OCI-LY1 (cell line): ENCODE measurements at regions not wholly inside any gene's neighbourhood (a gene's known extent, or its start where the extent isn't known, plus 50 kb on each side); places are given as distances from the start of the nearest gene placed in this dataset.

Source experiments
- H2AFZ ChIP-seq: fragments of 200-600 bp; sonication (generic), shearing (Covaris generic); 2 replicates; pipeline ENCODE4 v1.6.0; 2014; ENCODE audit warnings: antibody characterized with exemption, mild to moderate bottlenecking, low read length
- H3F3A ChIP-seq: fragments of 200-600 bp; sonication (generic), shearing (Covaris generic); 2 replicates; pipeline ENCODE4 v1.6.0; 2014; ENCODE audit warnings: mild to moderate bottlenecking, antibody characterized with exemption, low read length, moderate library complexity; ENCODE audit not compliant: insufficient read depth
- H3K27ac ChIP-seq: fragments of 200-600 bp; sonication (generic); 2 replicates; pipeline ENCODE4 v1.5.1; 2014; ENCODE audit warnings: low read length, mixed run types, mild to moderate bottlenecking, low read depth; ENCODE audit not compliant: poor library complexity, severe bottlenecking
- H3K27me3 ChIP-seq: fragments of 200-600 bp; sonication (generic); 2 replicates; pipeline ENCODE4 v1.6.0; 2014; ENCODE audit warnings: antibody characterized with exemption, mild to moderate bottlenecking, low read length, moderate library complexity; ENCODE audit not compliant: insufficient read depth
- H3K36me3 ChIP-seq: fragments of 200-600 bp; sonication (generic); 2 replicates; pipeline ENCODE4 v1.6.1; 2014; ENCODE audit warnings: mild to moderate bottlenecking, antibody characterized with exemption, low read length, moderate library complexity, mixed read lengths; ENCODE audit not compliant: insufficient read depth
- H3K4me1 ChIP-seq: fragments of 200-600 bp; sonication (generic); 2 replicates; pipeline ENCODE4 v1.5.1; 2014; ENCODE audit warnings: mild to moderate bottlenecking, low read length, moderate library complexity; ENCODE audit not compliant: insufficient read depth, severe bottlenecking
- H3K4me2 ChIP-seq: fragments of 200-600 bp; sonication (generic), shearing (Covaris generic); 2 replicates; pipeline ENCODE4 v1.6.1; 2014; ENCODE audit warnings: low read length
- H3K4me3 ChIP-seq: fragments of 200-600 bp; sonication (generic); 2 replicates; pipeline ENCODE4 v1.5.1; 2014; ENCODE audit warnings: low read length, low read depth, mild to moderate bottlenecking, mixed read lengths; ENCODE audit not compliant: poor library complexity, severe bottlenecking
- H3K79me2 ChIP-seq: fragments of 200-600 bp; shearing (Covaris generic); 2 replicates; pipeline ENCODE4 v1.6.1; 2016; ENCODE audit warnings: mixed run types, low read length, mixed read lengths; ENCODE audit not compliant: insufficient read depth
- H3K9ac ChIP-seq: fragments of 200-600 bp; sonication (generic), shearing (Covaris generic); 2 replicates; pipeline ENCODE4 v1.6.1; 2014; ENCODE audit warnings: mild to moderate bottlenecking, low read length, mixed read lengths
- H3K9me2 ChIP-seq: fragments of 200-600 bp; sonication (generic), shearing (Covaris generic); 2 replicates; pipeline ENCODE4 v1.6.1; 2014; ENCODE audit warnings: low read depth, mild to moderate bottlenecking, low read length, mixed read lengths
- H3K9me3 ChIP-seq: fragments of 200-600 bp; shearing (Covaris generic); 2 replicates; pipeline ENCODE4 v1.6.1; 2014; ENCODE audit warnings: low read length, mixed read lengths
- H4K20me1 ChIP-seq: fragments of 200-600 bp; sonication (generic), shearing (Covaris generic); 2 replicates; pipeline ENCODE4 v1.6.0; 2016; ENCODE audit warnings: mild to moderate bottlenecking, low read length; ENCODE audit not compliant: insufficient read depth
- CTCF ChIP-seq: fragments of 200-600 bp; sonication (generic), shearing (Covaris generic); IDR thresholded peaks from 2 replicates; pipeline ENCODE4 v1.5.1; 2017; ENCODE audit warnings: mild to moderate bottlenecking, antibody characterized with exemption, low read length, moderate library complexity, mixed read lengths
- EZH2 ChIP-seq: fragments of 200-600 bp; sonication (generic), shearing (Covaris generic); IDR thresholded peaks from 2 replicates; pipeline ENCODE4 v1.8.0; 2017; ENCODE audit warnings: borderline replicate concordance, mixed run types, mild to moderate bottlenecking, antibody characterized with exemption, low read length, moderate library complexity, mixed read lengths

GRCh38 chr3:118196183-118196582 is 838.5 kb downstream of the IGSF11 start:
- no peaks in the 10 kb centered on the region for H3K36me3 ChIP-seq
- no peaks in the 10 kb centered on the region for H3K9me2 ChIP-seq
- no peaks in the 10 kb centered on the region for H4K20me1 ChIP-seq
- H3K4me1 ChIP-seq: no peaks in the 10 kb centered on the region
- H2AFZ ChIP-seq: no peak overlapping the region
- no peaks in the 10 kb centered on the region for H3F3A ChIP-seq
- no peak overlapping the region for H3K27ac ChIP-seq
- no peaks in the 10 kb centered on the region for H3K79me2 ChIP-seq
- no peaks in the 10 kb centered on the region for H3K27me3 ChIP-seq
- H3K9me3 ChIP-seq: no peaks in the 10 kb centered on the region
- H3K4me2 ChIP-seq: no peak overlapping the region
- H3K9ac ChIP-seq: no peak overlapping the region
- TF ChIP-seq CTCF (no peak), EZH2 (no peak)
- H3K4me3 ChIP-seq: no peak overlapping the region

GRCh38 chr3:118199044-118199443 is 835.6 kb downstream of the IGSF11 start:
- Histone ChIP-seq H3K4me1 (no peaks in the 10 kb centered on the region), H4K20me1 (no peaks in the 10 kb centered on the region), H3K4me3 (no peak overlapping the region), H3K9ac (no peak overlapping the region), H3K27me3 (no peaks in the 10 kb centered on the region), H3K9me3 (no peaks in the 10 kb centered on the region), H3K79me2 (no peaks in the 10 kb centered on the region), H2AFZ (no peak overlapping the region), H3F3A (no peaks in the 10 kb centered on the region), H3K9me2 (no peaks in the 10 kb centered on the region), H3K27ac (no peak overlapping the region), H3K36me3 (no peaks in the 10 kb centered on the region), H3K4me2 (no peak overlapping the region)
- TF ChIP-seq CTCF (no peak), EZH2 (no peak)

- no peak overlapping the region for H3K4me2 ChIP-seq
- no peaks in the 10 kb centered on the region for H3K9me3 ChIP-seq
- H3K4me3 ChIP-seq: no peak overlapping the region
- H3K9ac ChIP-seq: no peak overlapping the region
- no peaks in the 10 kb centered on the region for H3K36me3 ChIP-seq
- H3K9me2 ChIP-seq: no peaks in the 10 kb centered on the region
- no peak overlapping the region for H2AFZ ChIP-seq
- H3K79me2 ChIP-seq: no peaks in the 10 kb centered on the region
- H3K27ac ChIP-seq: no peak overlapping the region
- no peaks in the 10 kb centered on the region for H3K27me3 ChIP-seq
- no peaks in the 10 kb centered on the region for H3F3A ChIP-seq
- TF ChIP-seq EZH2 (no peak), CTCF (no peak)
- no peaks in the 10 kb centered on the region for H4K20me1 ChIP-seq
- no peaks in the 10 kb centered on the region for H3K4me1 ChIP-seq
These were observed 830.5 kb downstream of the IGSF11 start for GRCh38 chr3:118204052-118204656.
